Panc1 (cell line): ENCODE measurements at regions not wholly inside any gene's neighbourhood (a gene's known extent, or its start where the extent isn't known, plus 50 kb on each side); places are given as distances from the start of the nearest gene placed in this dataset.

Experiments
- ATAC-seq: fragments of 200-7000 bp; cut with Tn5 transposase; 2 replicates; pipeline ENCODE4 v1.9.1; 2020; ENCODE audit warnings: mild to moderate bottlenecking, moderate library complexity
- BruUV-seq: library from RNA; stranded (reverse); fragments of 400-500 nt; replicated peaks from 2 replicates; lab custom pipeline; 2021; lab: Mats Ljungman, UMichigan
- CTCF ChIA-PET: fragments of 300-600 bp; sonication (Branson Sonifier 250); formaldehyde crosslinking; loops from one replicate; lab custom pipeline; 2022; ENCODE audit warnings: antibody characterized with exemption; lab: Charles Lee
- POLR2A ChIA-PET: fragments of 300-600 bp; sonication (Branson Sonifier 250); formaldehyde crosslinking; loops from one replicate; lab custom pipeline; 2022; ENCODE audit warnings: antibody characterized with exemption; lab: Charles Lee
- DNase-seq: peaks from one replicate; pipeline ENCODE4 v3.0.0-alpha.2; 2010; ENCODE audit warnings: low read depth, low spot score
- H3K27ac ChIP-seq: 2 replicates; pipeline ENCODE4 v1.5.1; 2011; ENCODE audit warnings: mild to moderate bottlenecking, low read length, inconsistent platforms
- H3K27me3 ChIP-seq: fragments of 200-500 bp; sonication (Bioruptor generic); 2 replicates; pipeline ENCODE4 v1.6.0; 2014; ENCODE audit warnings: low read length, inconsistent platforms; ENCODE audit not compliant: control insufficient read depth, insufficient read depth
- H3K36me3 ChIP-seq: fragments of 200-500 bp; sonication (Bioruptor generic); 2 replicates; pipeline ENCODE4 v1.5.1; 2014; ENCODE audit warnings: inconsistent platforms, mild to moderate bottlenecking, low read length, moderate library complexity; ENCODE audit not compliant: control insufficient read depth, insufficient read depth
- H3K4me1 ChIP-seq: 2 replicates; pipeline ENCODE4 v1.5.1; 2011; ENCODE audit warnings: inconsistent platforms, mild to moderate bottlenecking, low read length, moderate library complexity; ENCODE audit not compliant: control insufficient read depth, insufficient read depth
- H3K4me3 ChIP-seq, 2 experiments: 2 replicates each; pipeline ENCODE4 v1.5.1; 2011 to 2012; ENCODE audit warnings: low read depth in 2 of 2, low read length in 2 of 2, mild to moderate bottlenecking in 2 of 2, inconsistent platforms in 1 of 2, moderate library complexity in 1 of 2
- H3K9me3 ChIP-seq: fragments of 200-500 bp; sonication (Bioruptor generic); 2 replicates; pipeline ENCODE4 v1.5.1; 2014; ENCODE audit warnings: low read depth, mild to moderate bottlenecking, inconsistent platforms, low read length, moderate library complexity; ENCODE audit not compliant: control insufficient read depth, insufficient read depth
- CTCF ChIP-seq: fragments of 450-650 bp; IDR thresholded peaks from 2 replicates; pipeline ENCODE4 v1.5.1; 2017; ENCODE audit warnings: mild to moderate bottlenecking
- POLR2AphosphoS5 ChIP-seq: IDR thresholded peaks from 2 replicates; pipeline ENCODE4 v1.6.1; 2012; ENCODE audit warnings: mild to moderate bottlenecking, low read depth, low read length, moderate library complexity
- REST ChIP-seq, 2 experiments: IDR thresholded peaks; 2 replicates each; pipeline ENCODE4 v1.6.1; 2011 to 2012; ENCODE audit warnings: low read depth in 2 of 2, control low read depth in 1 of 2, low read length in 1 of 2, mild to moderate bottlenecking in 1 of 2, moderate library complexity in 1 of 2; ENCODE audit not compliant: insufficient read depth in 1 of 2
- SIN3A ChIP-seq: IDR thresholded peaks from 2 replicates; pipeline ENCODE4 v1.6.1; 2012; ENCODE audit warnings: low read depth, mild to moderate bottlenecking, low read length, moderate library complexity, borderline replicate concordance; ENCODE audit not compliant: insufficient read depth
- TCF7L2 ChIP-seq: IDR thresholded peaks from 2 replicates; pipeline ENCODE4 v1.6.1; 2011; ENCODE audit warnings: mild to moderate bottlenecking, low read depth, low read length, inconsistent platforms
- in situ Hi-C: cut with HindIII; loops from 2 replicates; pipeline ENCODE4 v1.10.0; 2016; ENCODE audit warnings: low sequenced_read_pairs, low pct_unique_long_range_greater_than_20kb
- intact Hi-C: fragments of 100-400 bp; cut with micrococcal nuclease; formaldehyde crosslinking; loops from one replicate; pipeline ENCODE4 v1.10.0; 2022; ENCODE audit not compliant: unreplicated experiment

DNA sequence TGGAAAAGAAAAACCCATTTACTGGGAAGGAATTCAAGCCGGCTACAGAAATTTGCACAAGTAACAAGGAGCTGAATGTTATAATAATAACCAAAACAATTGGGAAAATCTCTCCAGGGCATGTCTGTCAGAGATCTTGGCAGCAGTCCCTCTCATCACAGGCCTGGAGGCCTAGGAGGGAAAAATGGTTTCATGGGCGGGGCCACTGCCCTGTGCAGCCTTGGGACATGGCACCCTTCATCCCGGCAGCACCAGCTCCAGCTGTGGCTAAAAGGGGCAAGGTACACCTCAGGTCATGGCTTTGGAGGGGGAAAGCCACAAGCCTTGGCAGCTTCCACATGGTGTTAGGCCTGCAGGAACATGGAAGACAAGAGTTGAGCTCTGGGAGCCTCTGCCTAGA is 513.1 kb upstream of the CNKSR2 start:
- ChIA-PET CTCF (no interaction called here), POLR2A (no interaction called here)
- H3K27me3 ChIP-seq, result no peaks in the 10 kb centered on the region
- DNase-seq (no peak), ATAC-seq (no peak)
- H3K4me1 ChIP-seq, result no peaks in the 10 kb centered on the region
- no peaks in the 10 kb centered on the region for H3K36me3 ChIP-seq
- BruUV-seq, result no TSS peak
- in situ Hi-C loops, result no loop called here
- TF ChIP-seq REST (IDR thresholded peaks at IDR 0.05; ENCODE audit: insufficient read depth in 1 of 2, low read depth in 2 of 2, low read length in 1 of 2), result no peak
- TF ChIP-seq TCF7L2, result no peak
- TF ChIP-seq POLR2AphosphoS5, result no peak
- intact Hi-C loops, result no loop called here
- no peak overlapping the region for H3K4me3 ChIP-seq
- H3K9me3 ChIP-seq, result no peaks in the 10 kb centered on the region
- no peak overlapping the region for H3K27ac ChIP-seq

DNA sequence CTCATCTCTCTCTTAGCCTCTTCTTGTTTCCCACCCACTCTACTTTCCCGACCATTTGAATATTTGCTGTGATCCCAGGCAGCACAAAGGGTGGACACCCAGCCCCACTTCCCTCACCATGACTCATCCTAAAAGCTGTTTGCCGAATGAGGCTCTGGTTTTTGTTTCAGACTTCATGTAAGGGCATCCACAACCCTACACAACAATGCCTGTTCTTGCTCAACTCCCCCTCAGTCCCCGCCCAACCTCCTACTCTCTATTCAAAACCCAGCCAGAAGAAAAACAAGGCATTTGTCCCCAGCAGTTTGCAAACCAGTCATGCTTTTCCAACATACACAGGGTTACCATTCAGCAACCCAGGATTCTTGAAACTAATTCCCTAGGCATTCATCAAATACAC is 516.5 kb upstream of the CNKSR2 start:
- intact Hi-C loops, result no loop called here
- ATAC-seq, result no peak
- BruUV-seq, result no TSS peak
- Histone ChIP-seq H3K27me3 (no peaks in the 10 kb centered on the region), H3K9me3 (no peaks in the 10 kb centered on the region), H3K27ac (no peak overlapping the region), H3K36me3 (no peaks in the 10 kb centered on the region), H3K4me3 (no peak overlapping the region), H3K4me1 (no peaks in the 10 kb centered on the region)
- CTCF ChIA-PET, result no interaction called here
- no peak for DNase-seq
- in situ Hi-C loops, result no loop called here
- POLR2A ChIA-PET, result no interaction called here
- TF ChIP-seq TCF7L2, result no peak
- TF ChIP-seq SIN3A, result no peak
- no peak for TF ChIP-seq CTCF
- TF ChIP-seq REST (IDR thresholded peaks at IDR 0.05; ENCODE audit: insufficient read depth in 1 of 2, low read depth in 2 of 2, low read length in 1 of 2), result no peak
- no peak for TF ChIP-seq POLR2AphosphoS5
